Endothelial cell (in vitro differentiated cells): ENCODE measurements at regions not wholly inside any gene's neighbourhood (a gene's known extent, or its start where the extent isn't known, plus 50 kb on each side); places are given as distances from the start of the nearest gene placed in this dataset.
A peak's percentile ranks its signal among the peaks of the same experiment; 100 is the strongest.
"Not testable (repeated sequence)": the region's sequence is repeated elsewhere in the genome, so short reads cannot be mapped to it uniquely, and the experiment has no call there.

Source experiments
- DNase-seq: peaks from one replicate; pipeline ENCODE4 v3.0.0; 2021; ENCODE audit warnings: low spot score
- H3K27ac Mint-ChIP-seq: one replicate; pipeline ENCODE4 v1.8.0; 2021; ENCODE audit warnings: mixed read lengths, inconsistent platforms; ENCODE audit not compliant: unreplicated experiment
- H3K27me3 Mint-ChIP-seq: one replicate; pipeline ENCODE4 v1.8.0; 2021; ENCODE audit warnings: mild to moderate bottlenecking, moderate library complexity, mixed read lengths, inconsistent platforms; ENCODE audit not compliant: unreplicated experiment
- H3K36me3 Mint-ChIP-seq: one replicate; pipeline ENCODE4 v1.8.0; 2021; ENCODE audit warnings: mild to moderate bottlenecking, low read depth, mixed read lengths, inconsistent platforms; ENCODE audit not compliant: unreplicated experiment
- H3K4me1 Mint-ChIP-seq: one replicate; pipeline ENCODE4 v1.8.0; 2021; ENCODE audit warnings: mild to moderate bottlenecking, mixed read lengths, inconsistent platforms; ENCODE audit not compliant: unreplicated experiment
- H3K4me3 Mint-ChIP-seq: one replicate; pipeline ENCODE4 v1.8.0; 2021; ENCODE audit warnings: mild to moderate bottlenecking, mixed read lengths, inconsistent platforms; ENCODE audit not compliant: unreplicated experiment
- H3K9me3 Mint-ChIP-seq: one replicate; pipeline ENCODE4 v1.8.0; 2021; ENCODE audit warnings: mixed read lengths, inconsistent platforms; ENCODE audit not compliant: unreplicated experiment
- TF ChIP-seq, protein P1 (sequence below): fragments of 200-600 bp; sonication (generic); IDR thresholded peaks from one replicate; pipeline ENCODE4 v1.5.0; 2021; ENCODE audit warnings: antibody characterized with exemption; ENCODE audit not compliant: unreplicated experiment

GRCh38 chr18:38790303-38790702 is 1224.7 kb upstream of the CELF4 start:
- no peaks in the 10 kb centered on the region for H3K9me3 Mint-ChIP-seq
- DNase-seq, result peak; percentile 9
- H3K27ac Mint-ChIP-seq, result no peak overlapping the region

GRCh38 chr18:38789141-38789540 is 1223.5 kb upstream of the CELF4 start:
- Mint-ChIP-seq H3K9me3 (no peaks in the 10 kb centered on the region), H3K27me3 (no peaks in the 10 kb centered on the region), H3K4me3 (no peak overlapping the region), H3K27ac (no peak overlapping the region), H3K4me1 (no peaks in the 10 kb centered on the region), H3K36me3 (no peaks in the 10 kb centered on the region)
- DNase-seq, result no peak
- TF ChIP-seq, protein P1, sequence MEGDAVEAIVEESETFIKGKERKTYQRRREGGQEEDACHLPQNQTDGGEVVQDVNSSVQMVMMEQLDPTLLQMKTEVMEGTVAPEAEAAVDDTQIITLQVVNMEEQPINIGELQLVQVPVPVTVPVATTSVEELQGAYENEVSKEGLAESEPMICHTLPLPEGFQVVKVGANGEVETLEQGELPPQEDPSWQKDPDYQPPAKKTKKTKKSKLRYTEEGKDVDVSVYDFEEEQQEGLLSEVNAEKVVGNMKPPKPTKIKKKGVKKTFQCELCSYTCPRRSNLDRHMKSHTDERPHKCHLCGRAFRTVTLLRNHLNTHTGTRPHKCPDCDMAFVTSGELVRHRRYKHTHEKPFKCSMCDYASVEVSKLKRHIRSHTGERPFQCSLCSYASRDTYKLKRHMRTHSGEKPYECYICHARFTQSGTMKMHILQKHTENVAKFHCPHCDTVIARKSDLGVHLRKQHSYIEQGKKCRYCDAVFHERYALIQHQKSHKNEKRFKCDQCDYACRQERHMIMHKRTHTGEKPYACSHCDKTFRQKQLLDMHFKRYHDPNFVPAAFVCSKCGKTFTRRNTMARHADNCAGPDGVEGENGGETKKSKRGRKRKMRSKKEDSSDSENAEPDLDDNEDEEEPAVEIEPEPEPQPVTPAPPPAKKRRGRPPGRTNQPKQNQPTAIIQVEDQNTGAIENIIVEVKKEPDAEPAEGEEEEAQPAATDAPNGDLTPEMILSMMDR, result no peak

More at GRCh38 chr18:38790303-38790702, 1224.7 kb upstream of the CELF4 start:
- Mint-ChIP-seq H3K4me1 (no peaks in the 10 kb centered on the region), H3K4me3 (no peak overlapping the region), H3K27me3 (no peaks in the 10 kb centered on the region), H3K36me3 (no peaks in the 10 kb centered on the region)
- TF ChIP-seq, protein P1, result peak; percentile 51

GRCh38 chr18:38786906-38787305 is 1221.3 kb upstream of the CELF4 start:
- TF ChIP-seq, protein P1, result no peak
- H3K4me3 Mint-ChIP-seq, result no peak overlapping the region
- DNase-seq, result no peak
- H3K4me1 Mint-ChIP-seq, result no peaks in the 10 kb centered on the region
- H3K27ac Mint-ChIP-seq, result no peak overlapping the region
- no peaks in the 10 kb centered on the region for H3K36me3 Mint-ChIP-seq
- H3K9me3 Mint-ChIP-seq, result no peaks in the 10 kb centered on the region
- H3K27me3 Mint-ChIP-seq, result no peaks in the 10 kb centered on the region

DNA sequence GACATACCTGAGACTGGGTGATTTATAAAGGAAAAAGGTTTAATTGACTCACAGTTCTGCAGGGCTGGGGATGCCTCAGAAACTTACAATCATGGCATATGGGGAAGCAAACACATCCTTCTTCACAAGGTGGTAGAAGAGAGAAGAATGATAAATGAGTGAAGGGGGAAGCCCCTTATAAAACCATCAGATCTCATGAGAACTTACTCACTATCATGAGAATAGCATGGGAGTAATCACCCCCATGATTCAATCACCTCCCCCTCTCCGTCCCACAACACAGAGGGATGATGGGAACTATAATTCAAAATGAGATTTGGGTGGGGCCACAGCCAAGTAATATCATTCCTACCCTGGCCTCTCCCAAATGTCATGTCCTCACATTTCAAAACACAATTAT is 1206.0 kb upstream of the CELF4 start:
- not testable (repeated sequence) for H3K27ac Mint-ChIP-seq, H3K4me1 Mint-ChIP-seq, H3K4me3 Mint-ChIP-seq, H3K27me3 Mint-ChIP-seq, H3K36me3 Mint-ChIP-seq, DNase-seq, H3K9me3 Mint-ChIP-seq

GRCh38 chr18:38768504-38768903 is 1202.9 kb upstream of the CELF4 start:
- TF ChIP-seq, protein P1, result no peak
- Mint-ChIP-seq H3K4me1 (no peaks in the 10 kb centered on the region), H3K36me3 (no peaks in the 10 kb centered on the region), H3K9me3 (no peaks in the 10 kb centered on the region), H3K27ac (no peak overlapping the region), H3K4me3 (no peak overlapping the region), H3K27me3 (no peaks in the 10 kb centered on the region)
- DNase-seq, result no peak

GRCh38 chr18:38759457-38759856 is 1193.9 kb upstream of the CELF4 start:
- no peaks in the 10 kb centered on the region for H3K27me3 Mint-ChIP-seq
- H3K4me3 Mint-ChIP-seq, result no peak overlapping the region
- H3K27ac Mint-ChIP-seq, result no peak overlapping the region
- DNase-seq, result no peak
- H3K9me3 Mint-ChIP-seq, result no peaks in the 10 kb centered on the region
- TF ChIP-seq, protein P1, result no peak
- no peaks in the 10 kb centered on the region for H3K36me3 Mint-ChIP-seq
- H3K4me1 Mint-ChIP-seq, result no peaks in the 10 kb centered on the region
